HepG2 (cell line): ENCODE measurements at regions not wholly inside any gene's neighbourhood (a gene's known extent, or its start where the extent isn't known, plus 50 kb on each side); places are given as distances from the start of the nearest gene placed in this dataset.

Source experiments
- ATAC-seq: fragments of 200-7000 bp; cut with Tn5 transposase; 3 replicates; pipeline ENCODE4 v1.9.1; 2020; ENCODE audit warnings: mild to moderate bottlenecking, moderate library complexity
- BruUV-seq: library from RNA; stranded (reverse); fragments of 400-500 nt; replicated peaks from 2 replicates; lab custom pipeline; 2021; lab: Mats Ljungman, UMichigan
- CTCF ChIA-PET: fragments of 300-600 bp; formaldehyde crosslinking; extraction: SDS; loops from one replicate; lab custom pipeline; 2021; ENCODE audit warnings: low total read pairs, inconsistent platforms, low intra/inter-chr PET ratio; lab: Yijun Ruan, JAX
- POLR2A ChIA-PET: fragments of 350-600 bp; sonication (Branson Sonifier 250); formaldehyde crosslinking; loops from one replicate; lab custom pipeline; 2020; ENCODE audit warnings: antibody characterized with exemption, inconsistent platforms; lab: Yijun Ruan, JAX
- DNase-seq: peaks from one replicate; pipeline ENCODE4 v3.0.0-alpha.2; 2015; ENCODE audit warnings: low spot score
- FAIRE-seq: peaks from 3 replicates; lab custom pipeline; 2011; peaks lifted over from hg19 to GRCh38; lab: Jason Lieb, UNC
- H2AFZ ChIP-seq: one replicate; pipeline ENCODE4 v1.6.1; 2011; ENCODE audit warnings: low read length, inconsistent platforms
- H3K27ac ChIP-seq: fragments of 300-600 bp; 3 replicates; pipeline ENCODE4 v1.8.0; 2011; ENCODE audit warnings: mixed run types, mild to moderate bottlenecking, mixed read lengths, low read length, inconsistent platforms; ENCODE audit not compliant: insufficient read depth; ENCODE audit errors: extremely low read length
- H3K27me3 ChIP-seq, 2 experiments: fragments of 200-600 bp in 1 of 2; 2 replicates in 1 of 2; 3 replicates in 1 of 2; pipeline versions ENCODE4 v1.6.0 to v1.8.0; 2011; ENCODE audit warnings: low read length in 2 of 2, mild to moderate bottlenecking in 2 of 2, moderate library complexity in 2 of 2, inconsistent platforms in 1 of 2; ENCODE audit not compliant: insufficient read depth in 2 of 2, control insufficient read depth in 1 of 2
- H3K36me3 ChIP-seq, 2 experiments: fragments of 200-600 bp in 1 of 2; replicated peaks in 1 of 2; 2 replicates in 1 of 2; 3 replicates in 1 of 2; pipeline versions ENCODE4 v1.5.1 to v1.8.0; 2011; ENCODE audit warnings: low read length in 2 of 2, inconsistent platforms in 1 of 2; ENCODE audit not compliant: insufficient read depth in 2 of 2, control insufficient read depth in 1 of 2
- H3K4me1 ChIP-seq: 2 replicates; pipeline ENCODE4 v1.5.1; 2012; ENCODE audit warnings: low read length, inconsistent platforms; ENCODE audit not compliant: insufficient read depth
- H3K4me2 ChIP-seq: 2 replicates; pipeline ENCODE4 v1.6.0; 2011; ENCODE audit warnings: low read depth, low read length, inconsistent platforms
- H3K4me3 ChIP-seq, 3 experiments: fragments of 200-600 bp in 1 of 3; sonication (generic), shearing (Covaris generic) in 1 of 3; replicated peaks in 1 of 3; 2 replicates each; pipeline ENCODE4 v1.5.1; 2011 to 2016; ENCODE audit warnings: low read length in 3 of 3, inconsistent platforms in 2 of 3, low read depth in 2 of 3, mild to moderate bottlenecking in 2 of 3, control low read depth in 1 of 3, mixed read lengths in 1 of 3; ENCODE audit not compliant: insufficient read depth in 1 of 3
- H3K79me2 ChIP-seq: one replicate; pipeline ENCODE4 v1.6.1; 2011; ENCODE audit warnings: low read length, inconsistent platforms; ENCODE audit not compliant: insufficient read depth
- H3K9ac ChIP-seq: 2 replicates; pipeline ENCODE4 v1.6.0; 2011; ENCODE audit warnings: mild to moderate bottlenecking, low read depth, low read length, inconsistent platforms; ENCODE audit not compliant: insufficient read depth
- H3K9me3 ChIP-seq: 2 replicates; pipeline ENCODE4 v1.5.1; 2012; ENCODE audit warnings: mild to moderate bottlenecking, low read length
- H4K20me1 ChIP-seq: 2 replicates; pipeline ENCODE4 v1.6.0; 2011; ENCODE audit warnings: inconsistent platforms, mild to moderate bottlenecking, low read length, moderate library complexity; ENCODE audit not compliant: insufficient read depth
- HOXA7 ChIP-seq: sonication (generic); formaldehyde crosslinking; IDR thresholded peaks from 2 replicates; pipeline ENCODE4 v1.8.1; 2022; ENCODE audit warnings: mild to moderate bottlenecking, missing genetic modification reagents, moderate library complexity
- KAT7 ChIP-seq: IDR thresholded peaks from 2 replicates; pipeline ENCODE4 v1.6.1; 2018; ENCODE audit warnings: borderline replicate concordance, missing compliant biosample characterization
- NFE2L1 ChIP-seq: sonication (generic); formaldehyde crosslinking; IDR thresholded peaks from 2 replicates; pipeline ENCODE4 v1.4.0; 2020; ENCODE audit warnings: missing genetic modification reagents, mild to moderate bottlenecking, borderline replicate concordance
- NONO ChIP-seq, 2 experiments: fragments of 450-650 bp in 1 of 2; sonication (generic) in 1 of 2; formaldehyde crosslinking in 1 of 2; IDR thresholded peaks in 1 of 2; conservative IDR thresholded peaks in 1 of 2; 2 replicates each; pipeline versions ENCODE4 v1.6.1 to v1.8.0; 2017 to 2022; ENCODE audit warnings: mild to moderate bottlenecking in 1 of 2, missing genetic modification reagents in 1 of 2, moderate library complexity in 1 of 2
- NR2F2 ChIP-seq: IDR thresholded peaks from 2 replicates; pipeline ENCODE4 v1.6.1; 2012; ENCODE audit warnings: low read depth, inconsistent platforms, borderline replicate concordance
- RBM39 ChIP-seq: fragments of 200-400 bp; formaldehyde crosslinking; IDR thresholded peaks from one replicate; pipeline ENCODE4 v1.6.1; 2018; ENCODE audit warnings: antibody characterized with exemption, mild to moderate bottlenecking, low read depth, low read length; ENCODE audit not compliant: poor library complexity, severe bottlenecking
- RFX5 ChIP-seq: IDR thresholded peaks from 2 replicates; pipeline ENCODE4 v1.6.1; 2011; ENCODE audit warnings: low read depth, low read length, improper control_type of control experiment
- TGIF2 ChIP-seq: IDR thresholded peaks from 2 replicates; pipeline ENCODE4 v1.6.1; 2016; ENCODE audit warnings: control low read depth, missing compliant biosample characterization
- ZBTB21 ChIP-seq: sonication (generic); formaldehyde crosslinking; IDR thresholded peaks from 2 replicates; pipeline ENCODE4 v1.4.0; 2020; ENCODE audit warnings: missing genetic modification reagents
- ZNF570 ChIP-seq: sonication (generic); formaldehyde crosslinking; IDR thresholded peaks from 2 replicates; pipeline ENCODE4 v1.4.0; 2020; ENCODE audit warnings: mild to moderate bottlenecking, missing genetic modification reagents, borderline replicate concordance
- ZNF670 ChIP-seq: sonication (generic); formaldehyde crosslinking; IDR thresholded peaks from 2 replicates; pipeline ENCODE4 v1.8.0; 2022; ENCODE audit warnings: mild to moderate bottlenecking, missing genetic modification reagents, borderline replicate concordance
- ZNF672 ChIP-seq: sonication (generic); formaldehyde crosslinking; IDR thresholded peaks from 2 replicates; pipeline ENCODE4 v1.8.1; 2022; ENCODE audit warnings: missing genetic modification reagents
- ZNF781 ChIP-seq: sonication (generic); formaldehyde crosslinking; IDR thresholded peaks from 2 replicates; pipeline ENCODE4 v1.5.1; 2020; ENCODE audit warnings: borderline replicate concordance, mild to moderate bottlenecking, missing genetic modification reagents; ENCODE audit errors: not compliant biosample characterization
- WGBS: methylation state at CpG from one replicate; pipeline ENCODE4 v1.1.6; 2017; ENCODE audit warnings: low lambda C conversion rate; 5-methylcytosine and 5-hydroxymethylcytosine counted together
- in situ Hi-C: cut with HindIII; loops from 2 replicates; pipeline ENCODE4 v1.10.0; 2017; ENCODE audit warnings: low pct_unique_long_range_greater_than_20kb; ENCODE audit not compliant: extremely low pct_ligation_motif_present
- intact Hi-C: fragments of 100-400 bp; cut with micrococcal nuclease; formaldehyde crosslinking; loops from one replicate; pipeline ENCODE4 v1.10.0; 2022; ENCODE audit not compliant: unreplicated experiment
- small RNA-seq, 3 experiments: library from RNA; depleted of rRNA; stranded (forward); fragments of <200 nt; gene quantifications; one replicate each; pipeline ENCODE3, GENCODE V24; 2012; ENCODE audit warnings: low read depth in 2 of 3, low replicate concordance in 1 of 3; ENCODE audit not compliant: insufficient read length in 3 of 3, insufficient read depth in 2 of 3
- TF ChIP-seq, protein P1 (sequence below): sonication (generic); formaldehyde crosslinking; IDR thresholded peaks from 2 replicates; pipeline ENCODE4 v1.4.0; 2020; ENCODE audit warnings: mild to moderate bottlenecking, missing genetic modification reagents

DNA sequence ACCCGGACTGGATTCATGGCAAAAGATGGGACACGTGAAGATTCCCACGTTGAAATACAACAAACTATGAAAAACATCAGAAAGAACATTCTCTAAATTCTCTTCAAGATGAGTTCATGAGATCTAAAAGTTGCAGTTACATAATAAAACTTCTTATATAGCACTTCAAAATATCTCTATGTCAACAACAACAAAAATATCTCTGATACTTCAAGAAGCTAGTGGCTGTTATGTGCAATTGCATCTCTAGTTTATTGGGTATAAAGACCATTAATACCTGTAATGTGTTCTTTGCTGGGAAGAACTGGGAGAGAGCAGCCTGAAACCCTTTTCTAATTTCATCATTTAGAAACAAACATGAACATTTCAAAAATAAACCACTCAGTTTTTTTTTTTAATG, 69.2 kb upstream of the RGS6 start (continued):
- TF ChIP-seq NONO (IDR thresholded peaks at IDR 0.05), result no peak
- TF ChIP-seq NONO (CRISPR knock-in tag; conservative IDR thresholded peaks at IDR 0.05), result no peak
- TF ChIP-seq, protein P1, sequence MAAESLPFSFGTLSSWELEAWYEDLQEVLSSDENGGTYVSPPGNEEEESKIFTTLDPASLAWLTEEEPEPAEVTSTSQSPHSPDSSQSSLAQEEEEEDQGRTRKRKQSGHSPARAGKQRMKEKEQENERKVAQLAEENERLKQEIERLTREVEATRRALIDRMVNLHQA (CRISPR knock-in tag), result no peak
- TF ChIP-seq ZBTB21 (CRISPR knock-in tag), result no peak
- no peak for TF ChIP-seq RFX5
- no peak for TF ChIP-seq ZNF781 (CRISPR knock-in tag)
- TF ChIP-seq NFE2L1, result no peak

DNA sequence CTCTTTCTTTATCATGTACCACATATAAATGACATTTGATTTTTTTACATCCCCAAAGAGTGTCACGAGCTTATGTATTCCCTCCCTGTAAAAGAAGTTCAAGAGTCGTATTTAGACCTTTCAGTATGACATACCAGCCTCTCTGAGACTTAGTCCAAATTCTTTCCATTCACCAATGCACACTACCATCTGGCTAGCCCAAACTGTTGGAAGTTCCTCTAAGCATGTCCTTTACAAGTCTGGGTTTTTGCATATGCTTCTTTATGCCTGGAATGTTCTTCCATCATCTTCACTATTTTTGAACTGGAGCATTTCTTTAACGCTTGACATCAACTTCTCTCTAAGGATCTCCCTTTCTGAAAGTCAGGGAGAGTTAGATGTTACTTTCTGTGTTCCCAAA, 68.5 kb upstream of the RGS6 start:
- Histone ChIP-seq H3K4me2 (no peak overlapping the region), H3K4me1 (no peaks in the 10 kb centered on the region), H4K20me1 (no peaks in the 10 kb centered on the region), H2AFZ (no peak overlapping the region), H3K4me3 (no peak overlapping the region), H3K9ac (no peak overlapping the region), H3K79me2 (no peaks in the 10 kb centered on the region), H3K27ac (no peak overlapping the region), H3K27me3 (no peaks in the 10 kb centered on the region), H3K9me3 (no peaks in the 10 kb centered on the region), H3K36me3 (no peaks in the 10 kb centered on the region)
- ATAC-seq (no peak), FAIRE-seq (no peak), DNase-seq (no peak)
- intact Hi-C loops, result no loop called here
- in situ Hi-C loops, result no loop called here
- CTCF ChIA-PET, result no interaction called here
- no TSS peak for BruUV-seq
- 1% methylated on average over 3 of the region's 3 CpGs for WGBS
- POLR2A ChIA-PET, result no interaction called here
- no peak for TF ChIP-seq KAT7 (CRISPR knock-in tag)
- no peak for TF ChIP-seq ZNF672 (CRISPR knock-in tag)
- no peak for TF ChIP-seq RBM39
- no peak for TF ChIP-seq ZNF670 (CRISPR knock-in tag)
- TF ChIP-seq ZNF570, result no peak
- TF ChIP-seq NR2F2, result no peak
- no peak for TF ChIP-seq HOXA7
- TF ChIP-seq TGIF2 (CRISPR knock-in tag), result no peak

Small RNA genes lying in the stretch of these regions (small RNA-seq; reads per million reads assigned to genes)
- gene RN7SL683P (0 reads per million in 3 experiments), gene SNORD56B (0 reads per million in 3 experiments)
